M059J (cell line): ENCODE measurements at regions not wholly inside any gene's neighbourhood (a gene's known extent, or its start where the extent isn't known, plus 50 kb on each side); places are given as distances from the start of the nearest gene placed in this dataset.
"Not testable (repeated sequence)": the region's sequence is repeated elsewhere in the genome, so short reads cannot be mapped to it uniquely, and the experiment has no call there.

Experiments
- DNase-seq: peaks from one replicate; pipeline ENCODE4 v3.0.0-alpha.2; 2012; ENCODE audit warnings: low read depth

DNA sequence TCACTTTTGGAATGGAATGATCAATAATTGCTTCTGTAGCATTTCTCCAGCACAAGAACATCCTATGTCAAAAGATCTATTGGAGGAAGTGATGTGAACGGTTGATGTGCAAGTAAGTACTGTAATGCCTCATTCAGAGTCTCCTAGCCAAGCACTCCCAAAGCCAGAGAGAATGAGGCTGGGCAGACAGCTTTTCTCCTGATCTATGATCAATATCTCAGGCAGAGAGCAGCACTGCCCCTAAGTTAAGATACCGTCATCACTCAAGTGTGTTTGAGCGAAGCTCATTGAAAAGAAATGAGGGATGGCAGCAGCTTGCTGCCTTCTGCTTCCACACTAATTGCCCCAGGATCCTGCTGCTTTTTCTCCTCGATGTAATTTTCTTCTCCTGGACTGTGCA lies 324.1 kb upstream of the GRAMD2B start:
- DNase-seq = no peak

DNA sequence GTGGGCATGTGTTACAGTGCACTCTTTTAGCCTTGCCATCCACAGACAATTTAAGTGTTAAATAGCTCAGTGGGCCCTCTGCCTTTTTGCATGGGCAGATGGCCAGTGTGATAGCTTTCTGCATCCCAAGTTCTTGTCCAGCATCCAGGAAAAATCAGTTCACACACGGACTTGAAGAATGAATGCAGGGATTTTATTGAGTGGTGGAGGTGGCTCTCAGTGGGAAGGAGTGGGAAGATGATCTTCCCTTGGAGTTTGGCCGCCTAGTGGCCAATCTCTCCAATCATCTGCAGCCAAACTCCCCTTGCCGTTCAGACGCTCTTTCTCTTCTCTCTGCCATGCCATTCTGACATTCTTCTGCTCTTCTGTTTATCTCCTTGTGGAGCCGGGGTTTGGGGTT lies 322.4 kb upstream of the GRAMD2B start:
- DNase-seq = peak; percentile 13

DNA sequence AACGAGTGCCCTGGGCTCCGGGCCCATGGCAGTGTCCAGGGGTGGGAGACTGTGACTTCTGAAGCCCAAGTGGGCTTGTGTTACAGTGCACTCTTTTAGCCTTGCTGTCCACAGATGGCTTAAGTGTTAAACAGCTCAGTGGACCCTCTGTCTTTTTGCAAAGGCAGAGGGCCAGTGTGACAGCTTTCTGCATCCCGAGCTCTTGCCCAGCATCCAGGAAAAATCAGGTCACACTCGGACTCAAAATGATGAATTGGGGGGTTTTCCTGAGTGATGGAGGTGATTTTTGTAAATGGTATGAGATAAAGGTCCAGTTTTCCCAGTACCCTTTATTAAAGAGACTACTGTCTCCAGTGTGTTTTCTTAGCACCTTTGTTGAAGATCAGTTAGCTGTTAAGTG lies 321.3 kb upstream of the GRAMD2B start:
- no peak for DNase-seq

DNA sequence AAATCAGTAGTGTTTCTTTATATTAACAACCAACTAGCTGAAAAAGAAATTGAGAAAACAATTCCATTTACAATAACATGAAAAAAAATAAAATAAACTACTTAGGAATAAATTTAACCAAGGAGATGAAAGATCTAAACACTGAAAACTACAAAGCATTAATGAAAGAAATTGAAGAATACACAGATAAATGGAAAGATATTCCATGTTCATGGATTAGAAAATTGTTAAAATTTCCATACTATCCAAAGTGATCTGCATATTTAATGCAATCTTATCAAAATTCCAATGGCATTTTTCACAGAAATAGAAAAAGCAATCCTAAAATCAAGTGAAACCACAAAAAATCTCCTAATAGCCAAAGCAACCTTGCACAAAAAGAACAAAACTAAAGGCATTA lies 320.2 kb upstream of the GRAMD2B start:
- no peak for DNase-seq

DNA sequence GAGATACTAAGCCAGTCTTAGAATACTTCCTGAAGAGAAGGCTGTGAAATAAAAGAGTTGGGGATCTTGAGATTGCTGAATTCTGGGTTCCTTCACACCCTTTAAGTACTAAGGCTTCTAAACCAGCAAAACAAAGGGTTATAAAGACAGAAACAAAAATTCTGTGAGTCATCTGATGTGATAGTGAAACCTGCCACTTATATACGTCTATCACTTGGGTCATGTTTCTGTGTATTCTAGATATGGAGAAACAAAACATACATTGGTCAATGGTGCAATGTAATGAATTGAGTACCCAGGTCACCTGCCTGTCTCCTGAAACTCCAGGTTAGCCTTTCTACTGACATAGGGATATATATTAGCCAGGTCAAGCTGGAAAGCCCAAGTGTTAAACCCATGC lies 319.3 kb upstream of the GRAMD2B start:
- DNase-seq = no peak

DNA sequence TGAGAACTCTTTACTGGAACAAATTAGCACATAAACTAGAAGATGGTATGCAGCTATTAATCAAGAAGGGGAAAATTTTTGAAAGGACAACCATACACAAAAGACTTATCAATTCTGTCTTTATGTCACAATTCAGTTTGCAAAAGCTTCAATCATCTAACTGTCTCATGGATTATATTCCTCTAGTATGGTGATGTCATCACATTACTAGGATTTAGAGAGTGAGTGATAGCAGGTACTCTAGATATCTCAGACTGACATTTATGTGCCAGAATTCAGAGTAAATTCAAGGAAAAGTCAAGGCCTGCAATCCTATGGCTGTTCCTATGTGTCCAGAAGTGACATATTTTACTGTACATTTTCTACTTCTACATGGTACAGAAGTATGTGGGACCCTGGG lies 318.9 kb upstream of the GRAMD2B start:
- DNase-seq = no peak

DNA sequence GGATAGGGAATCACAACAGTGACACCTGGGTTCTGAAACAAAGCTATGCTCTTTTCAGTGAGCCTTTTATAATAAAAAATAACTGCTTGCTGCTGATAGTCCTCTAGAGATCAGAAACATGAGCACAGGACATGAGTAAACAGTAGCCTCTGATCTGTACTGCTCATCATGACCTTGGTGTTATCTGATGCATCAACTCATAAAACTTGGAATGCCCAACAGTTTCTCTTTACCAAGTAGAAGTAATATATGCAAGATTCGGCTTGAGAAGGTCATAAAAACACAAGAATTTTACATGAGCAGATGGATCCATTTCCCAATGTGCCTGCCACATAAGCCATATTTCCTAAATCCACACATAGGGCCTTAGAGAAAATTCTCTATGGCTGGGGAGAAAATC lies 318.3 kb upstream of the GRAMD2B start:
- DNase-seq = peak; percentile 72

DNA sequence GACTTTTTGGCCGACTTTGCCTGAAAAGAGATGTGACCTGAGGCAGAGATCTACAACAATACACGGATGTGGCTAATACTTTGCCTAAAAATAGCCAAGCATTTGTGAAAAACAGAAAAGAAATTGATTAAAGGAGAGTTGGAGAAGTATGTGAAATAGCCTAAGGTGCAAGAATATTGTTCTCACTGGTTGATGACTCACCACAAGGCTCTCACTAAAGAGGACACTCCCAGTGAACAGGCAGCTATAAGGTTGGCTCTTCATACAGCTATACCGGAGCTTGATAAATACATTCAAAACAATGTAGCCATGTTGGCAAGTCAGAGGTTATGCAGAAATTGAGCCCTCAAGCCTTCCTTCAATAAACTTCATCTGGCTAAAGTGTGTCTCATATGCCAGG lies 317.2 kb upstream of the GRAMD2B start:
- peak; percentile 56 for DNase-seq

DNA sequence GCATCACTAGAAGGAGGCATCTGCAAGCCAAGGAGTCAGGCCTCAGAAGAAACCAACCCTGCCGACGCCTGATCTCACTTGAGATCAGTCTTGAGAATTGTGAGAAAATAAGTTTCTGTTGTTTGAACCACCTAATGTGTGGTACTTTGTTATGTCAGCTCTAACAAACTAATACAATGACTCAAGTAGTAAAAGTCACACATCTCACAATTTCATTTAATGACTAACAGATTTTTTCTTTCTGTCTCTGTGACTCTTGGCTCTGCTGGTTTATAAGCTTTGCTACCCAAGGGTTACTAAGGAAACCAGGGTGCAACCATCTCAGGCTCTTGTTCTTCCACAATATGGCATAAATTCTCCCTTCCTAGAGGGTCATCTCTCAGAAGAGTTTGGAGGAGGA lies 315.8 kb upstream of the GRAMD2B start:
- peak; percentile 32 for DNase-seq

DNA sequence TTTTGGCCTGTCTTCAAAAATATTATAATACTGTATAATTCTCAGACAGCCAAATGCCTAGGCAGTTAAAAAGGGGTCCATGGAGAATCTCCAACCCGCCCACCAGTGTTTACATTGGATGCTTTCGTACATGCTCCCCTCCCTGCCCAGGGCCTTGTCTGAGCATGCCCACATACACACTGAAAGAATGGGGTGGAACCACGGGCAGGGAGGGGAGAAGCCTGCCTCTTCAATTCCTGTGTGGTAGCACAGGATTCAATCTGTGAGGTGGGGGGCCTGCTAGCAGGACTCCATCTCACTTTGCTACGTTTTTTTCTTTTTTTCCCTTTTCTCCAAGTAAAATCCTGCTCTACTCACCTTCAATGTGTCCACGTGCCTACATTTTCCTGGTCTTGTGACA lies 314.7 kb upstream of the GRAMD2B start:
- DNase-seq = no peak

DNA sequence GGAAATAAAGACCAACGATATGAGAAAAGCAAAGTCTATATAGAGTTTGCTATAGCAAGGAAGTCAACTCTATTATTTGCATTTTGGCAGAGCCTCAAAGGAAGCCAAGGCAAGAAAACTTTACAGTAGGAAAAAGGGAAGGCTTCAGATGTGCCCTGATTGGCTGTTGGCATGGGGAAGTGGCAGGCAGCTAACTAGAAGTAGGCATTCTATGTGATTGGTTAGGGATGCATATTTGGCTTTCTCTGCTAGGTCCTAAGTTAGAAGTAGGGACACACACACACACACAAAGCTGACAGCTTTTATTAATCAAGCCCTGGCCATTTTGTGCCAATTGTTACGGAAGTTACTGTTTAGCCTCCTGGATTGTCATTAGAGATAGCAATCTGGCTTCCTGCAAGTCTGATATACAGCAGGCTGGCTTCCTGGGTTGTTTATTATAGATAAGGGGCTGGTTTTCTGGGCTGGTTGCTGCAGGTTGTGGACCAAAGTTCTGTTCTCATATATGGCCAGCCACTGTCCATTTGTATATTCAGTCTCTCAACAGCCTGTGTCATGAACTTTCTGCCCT lies 308.1 kb upstream of the GRAMD2B start:
- no peak for DNase-seq

DNA sequence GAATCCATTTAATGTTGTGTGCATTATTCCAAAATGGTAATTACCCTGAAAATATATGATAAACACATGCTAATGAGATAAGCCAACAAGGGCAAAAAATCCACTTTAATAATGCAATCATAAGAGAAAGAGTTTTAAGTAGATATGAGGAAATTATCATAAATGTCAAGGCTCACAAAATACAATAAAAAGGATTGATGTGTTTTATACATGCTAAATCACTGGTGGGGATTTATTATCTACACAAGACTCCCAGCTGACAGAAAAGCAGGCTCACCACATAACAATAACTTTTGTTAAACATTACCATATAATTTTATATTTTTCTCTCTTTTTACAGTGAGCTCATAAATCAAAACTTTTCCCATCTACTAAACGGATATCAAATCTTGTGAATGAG lies 306.2 kb upstream of the GRAMD2B start:
- DNase-seq = no peak

DNA sequence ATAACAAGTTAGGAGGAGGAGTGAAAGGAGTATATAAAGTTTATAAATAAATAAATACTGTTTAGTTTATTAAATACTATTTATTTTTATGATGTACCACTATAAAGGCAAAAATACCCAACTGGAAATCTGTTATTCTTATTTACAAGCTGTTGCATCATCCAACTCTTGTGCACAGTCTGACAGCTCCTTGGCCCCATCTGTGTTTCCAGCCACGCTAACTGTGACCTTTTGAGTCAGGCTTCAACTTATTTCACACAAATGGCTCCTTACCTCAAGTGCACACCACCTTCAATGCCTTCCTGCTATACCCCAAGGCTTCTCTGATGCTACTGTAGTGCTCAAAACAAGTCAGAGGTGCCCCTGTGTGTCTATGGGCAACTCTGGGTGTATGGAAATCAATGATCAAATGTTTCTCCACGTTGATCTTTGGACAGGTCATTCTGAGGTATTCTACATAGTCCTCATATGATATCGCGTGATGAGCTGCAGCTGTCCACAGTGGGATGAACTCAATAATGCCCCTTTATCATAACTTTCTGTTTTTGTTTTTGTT lies 303.2 kb upstream of the GRAMD2B start:
- DNase-seq = no peak

DNA sequence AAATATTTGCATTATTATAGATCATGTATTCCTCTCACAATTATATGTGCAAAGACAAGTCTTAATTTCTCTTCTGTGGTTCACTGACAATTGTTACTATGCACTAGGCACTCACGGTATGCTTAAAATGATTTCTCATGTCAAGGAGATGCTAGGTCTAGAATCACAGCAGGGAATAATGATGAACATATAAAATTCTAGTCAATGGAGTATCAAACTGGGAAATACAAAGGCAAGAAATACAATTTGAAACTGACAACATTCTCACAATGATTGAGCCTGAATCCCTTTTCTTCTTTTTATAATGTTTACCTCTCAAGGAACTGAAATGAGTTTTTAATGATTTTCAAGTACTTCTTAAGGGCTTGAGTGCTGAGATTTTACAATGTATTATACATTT lies 302.3 kb upstream of the GRAMD2B start:
- no peak for DNase-seq

DNA sequence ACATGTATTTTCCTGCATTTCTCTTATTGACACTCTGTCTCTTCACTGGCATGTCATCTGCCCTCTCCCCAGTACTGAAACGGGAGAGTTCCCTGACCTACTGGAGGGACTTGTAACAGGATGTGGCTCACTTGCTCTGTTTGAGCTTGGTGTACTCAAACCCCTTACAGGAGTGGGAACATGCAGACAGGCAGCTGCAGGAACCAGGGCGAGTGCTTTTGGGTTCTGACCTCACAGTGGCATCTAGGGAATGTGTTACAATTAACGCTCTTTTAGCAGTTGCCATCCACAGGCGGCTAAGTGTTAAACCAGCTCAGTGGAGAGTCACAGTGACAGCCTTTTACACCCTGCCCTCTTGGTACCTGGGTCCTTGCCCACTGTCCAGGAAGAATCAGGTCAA lies 300.3 kb upstream of the GRAMD2B start:
- peak; percentile 11 for DNase-seq

DNA sequence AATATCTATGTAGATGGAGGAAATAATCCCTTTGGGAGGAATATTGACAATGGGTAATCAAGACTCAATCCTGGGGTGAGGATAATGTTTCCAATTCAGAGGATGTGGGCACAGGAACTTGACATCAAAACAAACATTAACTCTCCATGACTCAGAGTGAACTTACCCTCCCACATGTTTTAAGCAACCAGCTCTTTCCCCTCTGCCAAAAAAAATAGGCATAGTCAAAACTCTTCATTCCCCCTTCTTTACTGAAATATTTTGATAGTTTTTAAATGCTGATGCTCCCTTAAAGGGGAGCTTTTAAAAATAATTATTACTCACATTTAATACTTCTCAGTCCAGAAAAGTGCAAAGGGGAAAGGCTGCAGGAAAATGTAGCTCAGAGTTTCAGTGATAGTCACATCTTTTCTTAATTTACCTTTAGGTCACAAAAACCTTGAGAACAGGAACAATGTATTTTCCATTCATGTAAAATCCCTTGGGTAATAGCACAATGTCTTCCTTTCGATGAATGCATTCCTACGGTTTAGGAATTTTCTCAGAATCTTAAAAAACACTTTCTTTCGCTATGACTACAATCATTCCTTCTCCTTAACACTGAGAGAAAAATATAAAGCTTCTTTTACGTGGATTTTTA lies 298.4 kb upstream of the GRAMD2B start:
- DNase-seq = peak; percentile 72

DNA sequence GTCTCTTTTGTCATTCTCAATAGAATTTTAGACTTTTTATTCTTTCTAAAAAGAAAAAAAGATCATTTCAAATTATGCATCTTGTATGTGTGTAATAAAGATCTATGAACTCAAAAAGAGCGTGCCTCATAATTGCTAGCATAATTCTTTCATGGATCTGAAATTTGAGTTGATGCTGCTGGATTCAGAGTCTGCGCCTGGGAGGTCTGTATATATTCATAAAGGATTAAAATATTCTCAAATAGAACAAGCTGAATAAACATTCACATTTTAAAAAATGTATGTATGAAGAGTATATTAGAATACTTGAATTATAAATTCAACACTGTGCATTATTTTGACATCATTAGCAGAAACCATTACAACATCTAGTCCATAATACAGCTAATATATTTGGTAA lies 297.8 kb upstream of the GRAMD2B start:
- no peak for DNase-seq

DNA sequence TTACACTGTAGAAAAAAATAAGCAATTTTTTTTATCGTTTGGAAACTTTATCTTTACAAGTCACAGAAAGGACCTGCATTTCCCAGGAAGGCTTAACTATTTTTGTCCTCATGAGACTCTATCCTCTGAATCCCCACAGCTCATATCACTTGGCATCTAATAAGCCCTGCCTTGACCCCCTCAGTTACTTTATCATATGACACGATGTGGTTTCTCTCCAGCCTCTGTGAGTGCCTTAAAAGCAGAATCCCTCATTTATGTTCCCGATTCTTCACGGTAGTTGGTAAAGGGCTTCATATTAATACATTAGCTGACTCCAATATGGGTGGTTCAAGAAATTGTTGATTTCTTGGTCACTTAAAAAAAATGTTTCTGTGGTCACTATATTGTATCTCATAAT lies 296.6 kb upstream of the GRAMD2B start:
- DNase-seq = no peak

DNA sequence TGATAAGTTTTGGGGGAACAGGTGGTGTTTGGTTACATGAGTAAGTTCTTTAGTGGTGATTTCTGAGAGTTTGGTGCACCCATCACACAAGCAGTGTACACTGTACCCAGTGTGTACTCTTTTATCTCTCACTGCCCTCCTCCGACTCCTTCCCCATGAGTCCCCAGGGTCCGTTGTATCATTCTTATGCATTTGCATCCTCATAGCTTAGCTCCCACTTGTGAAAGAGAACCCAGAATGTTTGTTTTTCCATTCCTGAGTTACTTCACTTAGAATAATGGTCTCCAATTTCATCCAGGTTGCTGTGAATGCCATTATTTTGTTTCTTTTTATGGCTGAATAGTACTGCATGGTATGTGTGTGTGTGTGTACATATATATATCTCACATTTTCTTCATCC lies 295.8 kb upstream of the GRAMD2B start:
- not testable (repeated sequence) for DNase-seq

DNA sequence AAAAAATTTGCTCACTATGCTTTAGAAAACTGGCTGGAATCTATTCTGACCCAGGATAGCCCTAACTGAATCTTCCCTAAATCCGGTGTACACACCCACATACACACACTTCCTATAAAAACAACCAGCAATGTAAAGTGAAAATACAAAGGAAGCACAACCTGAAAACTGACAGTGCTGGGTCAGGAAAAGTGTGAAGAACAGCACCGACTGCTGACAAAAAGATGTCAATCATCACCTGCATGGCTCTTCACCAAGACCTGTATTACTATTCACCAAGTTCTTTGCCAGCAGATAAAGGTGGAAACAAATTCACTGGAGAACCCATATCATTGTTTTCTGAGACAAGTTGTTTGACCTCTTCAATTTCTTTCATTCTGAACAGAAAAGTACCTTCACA lies 293.8 kb upstream of the GRAMD2B start:
- DNase-seq = no peak

DNA sequence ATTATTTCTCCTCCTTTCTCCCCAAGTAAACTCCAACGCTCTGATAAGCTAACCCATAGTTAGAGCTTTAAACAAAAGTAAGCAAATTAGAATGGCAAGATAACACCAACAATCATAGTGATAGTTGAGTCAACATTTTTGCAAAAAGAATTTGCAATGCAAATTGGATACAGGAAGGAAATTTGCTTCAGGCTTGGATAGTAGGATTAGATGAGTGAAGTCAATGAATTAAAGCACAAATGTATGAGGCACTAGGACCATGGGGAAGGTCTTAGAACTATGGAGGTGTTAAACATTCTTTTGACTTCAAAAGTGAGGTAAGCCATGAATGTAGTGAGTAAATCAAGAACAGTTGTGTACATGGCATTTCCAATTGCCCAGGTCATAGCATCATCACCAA lies 289.8 kb upstream of the GRAMD2B start:
- no peak for DNase-seq

DNA sequence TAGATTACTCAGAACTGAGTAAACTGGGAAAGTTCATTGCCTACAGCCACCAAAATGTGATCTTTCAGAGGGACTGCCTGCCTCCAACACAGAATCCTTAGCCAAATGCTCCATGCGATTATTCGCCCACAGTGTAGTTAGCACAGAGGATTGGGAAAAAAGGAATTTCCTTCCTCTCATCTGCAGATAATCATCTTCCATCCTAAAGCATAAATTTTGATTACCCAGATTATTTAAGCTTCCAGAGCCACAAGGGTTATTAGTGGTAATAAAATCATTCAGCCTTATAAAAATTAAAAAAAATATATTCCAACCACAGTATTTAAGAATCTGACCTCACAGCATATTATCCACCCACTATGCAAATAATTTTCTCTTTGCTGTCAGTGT lies 285.3 kb upstream of the GRAMD2B start:
- peak; percentile 58 for DNase-seq

DNA sequence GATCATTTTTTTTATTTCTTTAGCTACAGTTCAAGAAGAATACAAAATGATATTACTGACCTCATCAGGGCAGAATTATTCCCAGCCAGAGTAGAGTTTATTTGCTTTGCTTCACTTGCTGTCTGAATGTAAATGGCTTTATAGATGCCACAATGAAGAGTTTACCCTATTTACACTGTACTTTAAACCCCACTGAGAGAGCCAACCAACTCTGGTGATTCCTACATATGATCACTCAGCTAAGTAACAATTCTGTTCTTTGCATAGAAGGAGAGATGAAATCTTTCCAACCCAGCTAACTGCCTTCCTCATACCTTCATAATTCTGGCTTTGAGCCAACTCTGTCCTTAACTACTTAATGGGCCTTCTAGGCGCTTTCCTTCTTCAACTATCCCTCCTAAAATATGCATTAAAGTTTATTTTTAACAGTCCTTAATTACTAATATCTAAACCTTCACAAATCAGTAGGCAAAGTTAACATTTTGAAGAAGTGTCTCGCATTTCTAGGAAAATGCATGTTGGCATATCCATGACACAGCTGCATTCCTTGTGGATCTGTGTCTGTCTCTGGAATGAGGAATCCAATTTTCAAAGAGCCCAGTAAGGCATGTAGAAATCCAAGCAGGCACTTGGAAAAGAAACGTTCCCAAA lies 284.8 kb upstream of the GRAMD2B start:
- peak; percentile 58 for DNase-seq
